Parathyroid adenoma (tissue), 2 donors: ENCODE measurements at regions not wholly inside any gene's neighbourhood (a gene's known extent, or its start where the extent isn't known, plus 50 kb on each side); places are given as distances from the start of the nearest gene placed in this dataset.

Experiments used
- H2AFZ ChIP-seq: fragments of 300-600 bp; sonication (generic); one replicate; pipeline ENCODE4 v1.7.0; 2017; ENCODE audit warnings: antibody characterized with exemption, mild to moderate bottlenecking
- H3K27ac ChIP-seq: fragments of 300-600 bp; sonication (generic); one replicate; pipeline ENCODE4 v1.7.0; 2017
- H3K27me3 ChIP-seq: fragments of 300-600 bp; sonication (generic); one replicate; pipeline ENCODE4 v1.7.0; 2017; ENCODE audit warnings: low read length; ENCODE audit not compliant: control insufficient read depth, insufficient read depth
- H3K36me3 ChIP-seq: fragments of 300-600 bp; sonication (generic); one replicate; pipeline ENCODE4 v1.7.0; 2017; ENCODE audit warnings: low read length; ENCODE audit not compliant: control insufficient read depth, insufficient read depth
- H3K4me1 ChIP-seq: fragments of 300-600 bp; sonication (generic); one replicate; pipeline ENCODE4 v1.7.0; 2017; ENCODE audit warnings: control low read depth
- H3K4me2 ChIP-seq: fragments of 300-600 bp; sonication (generic); one replicate; pipeline ENCODE4 v1.7.0; 2017; ENCODE audit warnings: low read length
- H3K4me3 ChIP-seq: fragments of 300-600 bp; sonication (generic); one replicate; pipeline ENCODE4 v1.7.0; 2017; ENCODE audit warnings: low read depth, low read length
- H3K79me2 ChIP-seq: fragments of 300-600 bp; sonication (generic); one replicate; pipeline ENCODE4 v1.7.0; 2017; ENCODE audit warnings: control low read depth
- H3K9ac ChIP-seq: fragments of 300-600 bp; sonication (generic); one replicate; pipeline ENCODE4 v1.7.0; 2017; ENCODE audit warnings: mild to moderate bottlenecking
- H3K9me3 ChIP-seq: fragments of 300-600 bp; sonication (generic); one replicate; pipeline ENCODE4 v1.7.0; 2017; ENCODE audit warnings: low read length; ENCODE audit not compliant: control insufficient read depth
- TF ChIP-seq, protein P1 (sequence below): fragments of 300-600 bp; sonication (generic); IDR thresholded peaks from one replicate; pipeline ENCODE4 v1.7.0; 2017; ENCODE audit warnings: antibody characterized with exemption, mild to moderate bottlenecking
- donor health status: primary hyperparathyroidism.

DNA sequence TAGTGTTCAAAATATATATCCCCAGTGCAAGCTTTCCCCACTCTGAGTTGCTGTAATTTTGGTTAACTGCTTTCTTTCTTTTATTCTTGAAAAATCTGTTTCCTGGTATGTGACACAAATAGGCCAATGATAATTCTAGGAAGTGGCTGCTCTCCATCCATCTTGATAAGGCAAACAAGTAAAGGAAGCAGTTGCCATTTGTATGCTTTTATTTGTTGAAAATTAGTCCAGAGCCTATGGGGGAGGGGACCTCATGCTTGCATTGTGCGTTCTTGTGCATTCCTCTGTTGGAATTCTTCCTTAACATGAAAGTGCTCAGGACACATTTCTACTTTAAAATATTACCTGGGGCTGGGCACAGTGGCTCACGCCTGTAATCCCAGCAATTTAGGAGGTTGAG lies 111.2 kb upstream of the FSHR start:
- Histone ChIP-seq H3K27ac (no peak overlapping the region), H3K9ac (no peak overlapping the region), H3K27me3 (no peaks in the 10 kb centered on the region), H3K36me3 (no peaks in the 10 kb centered on the region), H3K4me1 (no peaks in the 10 kb centered on the region), H3K4me2 (no peak overlapping the region), H2AFZ (no peak overlapping the region), H3K4me3 (no peak overlapping the region), H3K9me3 (no peaks in the 10 kb centered on the region), H3K79me2 (no peaks in the 10 kb centered on the region)
- TF ChIP-seq, protein P1, sequence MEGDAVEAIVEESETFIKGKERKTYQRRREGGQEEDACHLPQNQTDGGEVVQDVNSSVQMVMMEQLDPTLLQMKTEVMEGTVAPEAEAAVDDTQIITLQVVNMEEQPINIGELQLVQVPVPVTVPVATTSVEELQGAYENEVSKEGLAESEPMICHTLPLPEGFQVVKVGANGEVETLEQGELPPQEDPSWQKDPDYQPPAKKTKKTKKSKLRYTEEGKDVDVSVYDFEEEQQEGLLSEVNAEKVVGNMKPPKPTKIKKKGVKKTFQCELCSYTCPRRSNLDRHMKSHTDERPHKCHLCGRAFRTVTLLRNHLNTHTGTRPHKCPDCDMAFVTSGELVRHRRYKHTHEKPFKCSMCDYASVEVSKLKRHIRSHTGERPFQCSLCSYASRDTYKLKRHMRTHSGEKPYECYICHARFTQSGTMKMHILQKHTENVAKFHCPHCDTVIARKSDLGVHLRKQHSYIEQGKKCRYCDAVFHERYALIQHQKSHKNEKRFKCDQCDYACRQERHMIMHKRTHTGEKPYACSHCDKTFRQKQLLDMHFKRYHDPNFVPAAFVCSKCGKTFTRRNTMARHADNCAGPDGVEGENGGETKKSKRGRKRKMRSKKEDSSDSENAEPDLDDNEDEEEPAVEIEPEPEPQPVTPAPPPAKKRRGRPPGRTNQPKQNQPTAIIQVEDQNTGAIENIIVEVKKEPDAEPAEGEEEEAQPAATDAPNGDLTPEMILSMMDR, result no peak

- TF ChIP-seq, protein P1, result no peak
- H3K36me3 ChIP-seq, result no peaks in the 10 kb centered on the region
These were observed 108.7 kb upstream of the FSHR start for GRCh38 chr2:49262801-49263560.

GRCh38 chr2:49261781-49262180 lies 107.5 kb upstream of the FSHR start:
- Histone ChIP-seq H3K27ac (no peak overlapping the region), H3K9me3 (no peaks in the 10 kb centered on the region), H3K9ac (no peak overlapping the region), H2AFZ (no peak overlapping the region), H3K4me2 (no peak overlapping the region), H3K79me2 (no peaks in the 10 kb centered on the region), H3K27me3 (no peaks in the 10 kb centered on the region), H3K4me1 (no peaks in the 10 kb centered on the region), H3K4me3 (no peak overlapping the region), H3K36me3 (no peaks in the 10 kb centered on the region)
- TF ChIP-seq, protein P1, result no peak

More at GRCh38 chr2:49262801-49263560, 108.7 kb upstream of the FSHR start:
- Histone ChIP-seq H3K4me3 (no peak overlapping the region), H3K4me1 (no peaks in the 10 kb centered on the region), H3K27me3 (no peaks in the 10 kb centered on the region), H3K4me2 (no peak overlapping the region), H3K9ac (no peak overlapping the region), H3K27ac (no peak overlapping the region), H3K79me2 (no peaks in the 10 kb centered on the region), H2AFZ (no peak overlapping the region), H3K9me3 (no peaks in the 10 kb centered on the region)

- Histone ChIP-seq H3K27me3 (no peaks in the 10 kb centered on the region), H3K4me2 (no peak overlapping the region), H3K36me3 (no peaks in the 10 kb centered on the region), H3K9ac (no peak overlapping the region), H2AFZ (no peak overlapping the region), H3K27ac (no peak overlapping the region), H3K4me3 (no peak overlapping the region), H3K4me1 (no peaks in the 10 kb centered on the region), H3K9me3 (no peaks in the 10 kb centered on the region), H3K79me2 (no peaks in the 10 kb centered on the region)
- TF ChIP-seq, protein P1, result no peak
These were observed 106.7 kb upstream of the FSHR start for GRCh38 chr2:49260979-49261538.

GRCh38 chr2:49259926-49260325 lies 105.6 kb upstream of the FSHR start:
- H3K4me3 ChIP-seq, result no peak overlapping the region
- H3K4me1 ChIP-seq, result no peaks in the 10 kb centered on the region
- no peaks in the 10 kb centered on the region for H3K27me3 ChIP-seq
- H3K36me3 ChIP-seq, result no peaks in the 10 kb centered on the region
- no peak overlapping the region for H3K9ac ChIP-seq
- H3K79me2 ChIP-seq, result no peaks in the 10 kb centered on the region
- H2AFZ ChIP-seq, result no peak overlapping the region
- H3K27ac ChIP-seq, result no peak overlapping the region
- TF ChIP-seq, protein P1, result no peak
- no peaks in the 10 kb centered on the region for H3K9me3 ChIP-seq
- H3K4me2 ChIP-seq, result no peak overlapping the region
